ENCODE measurements at regions not wholly inside any gene's neighbourhood (a gene's known extent, or its start where the extent isn't known, plus 50 kb on each side); places are given as distances from the start of the nearest gene placed in this dataset.

- H3K14ac ChIP-seq (ENCODE audit: insufficient read depth, low read length): no peak overlapping the region
- H2BK120ac ChIP-seq (ENCODE audit: low read depth, low read length, poor library complexity, severe bottlenecking): no peak overlapping the region
- no peak overlapping the region for H2AK5ac ChIP-seq (ENCODE audit: insufficient read length, low read length)
- TF ChIP-seq CTCF (conservative IDR thresholded peaks at IDR 0.05): no peak
- H3K79me1 ChIP-seq (ENCODE audit: insufficient read depth, low read depth, low read length, poor library complexity, severe bottlenecking): no peaks in the 10 kb centered on the region
- H3K4ac ChIP-seq (ENCODE audit: low read depth, low read length): no peak overlapping the region
- H4K5ac ChIP-seq (ENCODE audit: insufficient read length, low read depth, low read length): no peak overlapping the region
- H2AFZ ChIP-seq (ENCODE audit: low read length): no peak overlapping the region
- Mint-ChIP-seq H3K4me1 (peaks cover 4 to 6% of the 10 kb centered on the region in 2 experiments; a peak in 3 of 4 replicates), H3K27me3 (ENCODE audit: low read depth) (peaks cover 5% of the 10 kb centered on the region), H3K27ac (no peak overlapping the region), H3K4me3 (no peak overlapping the region), H3K36me3 (ENCODE audit: insufficient read depth in 1 of 3, low read depth in 3 of 3) (no peaks in the 10 kb centered on the region; a peak in 1 of 7 replicates), H3K9me3 (no peaks in the 10 kb centered on the region; a peak in 1 of 5 replicates)
- no peak for DNase-seq
- no peak overlapping the region for H3K9ac ChIP-seq (ENCODE audit: extremely low read depth, insufficient read length, low read length)
- H2BK15ac ChIP-seq (ENCODE audit: low read depth, low read length): no peak overlapping the region
- H3K4me2 ChIP-seq (ENCODE audit: insufficient read depth, insufficient read length, low read length): no peak overlapping the region
- H2BK20ac ChIP-seq (ENCODE audit: low read depth, low read length, poor library complexity, severe bottlenecking): no peak overlapping the region
- H4K20me1 ChIP-seq (ENCODE audit: control insufficient read depth, insufficient read depth, insufficient read length): no peaks in the 10 kb centered on the region
- no peak overlapping the region for H3K56ac ChIP-seq (ENCODE audit: insufficient read length, low read depth, low read length)
- H3K23me2 ChIP-seq (ENCODE audit: insufficient read length, low read depth, low read length, poor library complexity, severe bottlenecking): no peaks in the 10 kb centered on the region
- H3K27me3 ChIP-seq (ENCODE audit: insufficient read depth, low read length): no peaks in the 10 kb centered on the region
- no peak overlapping the region for H2BK5ac ChIP-seq (ENCODE audit: insufficient read length, low read length)
- H3K18ac ChIP-seq (ENCODE audit: insufficient read length, low read depth, low read length): no peak overlapping the region
- H4K91ac ChIP-seq (ENCODE audit: insufficient read length, low read depth, low read length): no peak overlapping the region
- H3T11ph ChIP-seq (ENCODE audit: low read length): no peak overlapping the region
- H4K8ac ChIP-seq (replicated peaks; ENCODE audit: insufficient read length, low read depth, low read length): no peak overlapping the region
- WGBS (ENCODE audit: extremely low coverage, insufficient read length, low lambda C conversion rate): no CpG with 5 or more reads among the region's 12 CpGs
- no peaks in the 10 kb centered on the region for H3K79me2 ChIP-seq (ENCODE audit: insufficient read depth, low read length)
- no peak overlapping the region for H3K27ac ChIP-seq (ENCODE audit: insufficient read length, low read depth, low read length)
- H2BK12ac ChIP-seq (ENCODE audit: insufficient read length, low read depth, low read length): no peak overlapping the region
- H3K4me1 ChIP-seq (ENCODE audit: insufficient read depth, low read length): no peaks in the 10 kb centered on the region
- no peaks in the 10 kb centered on the region for H3K9me3 ChIP-seq (ENCODE audit: control insufficient read depth, low read depth, low read length)
- no peak overlapping the region for H3K23ac ChIP-seq (ENCODE audit: insufficient read length, low read depth, low read length)
Measured at GRCh38 chr5:66322786-66323528, 178.9 kb downstream of the SREK1 start.

Data from H9 (cell line).